A673 (cell line): ENCODE measurements at regions not wholly inside any gene's neighbourhood (a gene's known extent, or its start where the extent isn't known, plus 50 kb on each side); places are given as distances from the start of the nearest gene placed in this dataset.

Experiments
- EZH2 ChIP-seq: fragments of 200-600 bp; sonication (generic); IDR thresholded peaks from 2 replicates; pipeline ENCODE4 v1.6.1; 2017; ENCODE audit warnings: borderline replicate concordance, low read depth, mild to moderate bottlenecking, mixed read lengths, antibody characterized with exemption, low read length; ENCODE audit not compliant: poor library complexity, severe bottlenecking
- TF ChIP-seq, protein P1 (sequence below): fragments of 300-800, 200-600 bp; sonication (generic); conservative IDR thresholded peaks from 2 replicates; pipeline ENCODE4 v1.5.1; 2017; ENCODE audit warnings: low read depth, mild to moderate bottlenecking, antibody characterized with exemption, low read length, moderate library complexity, mixed read lengths

DNA sequence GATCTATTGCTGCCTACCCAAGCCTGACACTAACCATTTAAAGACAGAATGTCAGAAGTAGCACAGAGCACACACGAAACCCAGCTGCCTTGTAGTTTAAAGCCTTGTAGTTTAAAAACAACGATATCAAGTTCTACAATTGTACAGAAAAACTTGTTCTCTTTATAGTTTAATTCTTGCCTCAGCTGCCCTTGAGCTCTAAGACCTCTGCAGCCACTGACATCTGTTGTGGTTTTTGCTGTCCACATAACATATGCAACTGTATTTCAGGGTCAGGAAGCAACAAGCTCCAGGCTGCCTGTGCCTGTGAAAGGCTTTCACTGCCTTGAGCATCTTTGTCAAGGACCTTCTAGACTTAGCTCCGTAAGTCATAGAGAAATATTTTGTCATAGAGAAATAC, 227.2 kb downstream of the SPCS3 start:
- TF ChIP-seq EZH2 = no peak
- TF ChIP-seq, protein P1, sequence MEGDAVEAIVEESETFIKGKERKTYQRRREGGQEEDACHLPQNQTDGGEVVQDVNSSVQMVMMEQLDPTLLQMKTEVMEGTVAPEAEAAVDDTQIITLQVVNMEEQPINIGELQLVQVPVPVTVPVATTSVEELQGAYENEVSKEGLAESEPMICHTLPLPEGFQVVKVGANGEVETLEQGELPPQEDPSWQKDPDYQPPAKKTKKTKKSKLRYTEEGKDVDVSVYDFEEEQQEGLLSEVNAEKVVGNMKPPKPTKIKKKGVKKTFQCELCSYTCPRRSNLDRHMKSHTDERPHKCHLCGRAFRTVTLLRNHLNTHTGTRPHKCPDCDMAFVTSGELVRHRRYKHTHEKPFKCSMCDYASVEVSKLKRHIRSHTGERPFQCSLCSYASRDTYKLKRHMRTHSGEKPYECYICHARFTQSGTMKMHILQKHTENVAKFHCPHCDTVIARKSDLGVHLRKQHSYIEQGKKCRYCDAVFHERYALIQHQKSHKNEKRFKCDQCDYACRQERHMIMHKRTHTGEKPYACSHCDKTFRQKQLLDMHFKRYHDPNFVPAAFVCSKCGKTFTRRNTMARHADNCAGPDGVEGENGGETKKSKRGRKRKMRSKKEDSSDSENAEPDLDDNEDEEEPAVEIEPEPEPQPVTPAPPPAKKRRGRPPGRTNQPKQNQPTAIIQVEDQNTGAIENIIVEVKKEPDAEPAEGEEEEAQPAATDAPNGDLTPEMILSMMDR = no peak
